Activated B cell treated with CpG ODN at 0.5 μM for 24 hours (primary cell): ENCODE measurements at regions not wholly inside any gene's neighbourhood (a gene's known extent, or its start where the extent isn't known, plus 50 kb on each side); places are given as distances from the start of the nearest gene placed in this dataset.

Experiments
- ATAC-seq: fragments of 200-7000 bp; cut with Tn5 transposase; one replicate; pipeline ENCODE4 v1.10.0; 2021; ENCODE audit warnings: low read depth, mild to moderate bottlenecking, moderate library complexity
- CTCF ChIA-PET: fragments of 350-600 bp; sonication (Branson Sonifier 250); formaldehyde crosslinking; loops from one replicate; lab custom pipeline; 2021; ENCODE audit warnings: antibody characterized with exemption; lab: Charles Lee
- POLR2A ChIA-PET: fragments of 350-600 bp; sonication (Branson Sonifier 250); formaldehyde crosslinking; loops from one replicate; lab custom pipeline; 2021; ENCODE audit warnings: antibody characterized with exemption; lab: Charles Lee
- DNase-seq: peaks from one replicate; pipeline ENCODE4 v3.0.0; 2022
- H3K27ac Mint-ChIP-seq: one replicate; pipeline ENCODE4 v1.8.0; 2020; ENCODE audit warnings: mixed read lengths
- H3K27me3 Mint-ChIP-seq: one replicate; pipeline ENCODE4 v1.8.0; 2021; ENCODE audit warnings: mixed read lengths
- H3K36me3 Mint-ChIP-seq: one replicate; pipeline ENCODE4 v1.8.0; 2021; ENCODE audit warnings: low read depth, mixed read lengths
- H3K4me1 Mint-ChIP-seq: one replicate; pipeline ENCODE4 v1.8.0; 2021; ENCODE audit warnings: mixed read lengths
- H3K4me3 Mint-ChIP-seq: one replicate; pipeline ENCODE4 v1.8.0; 2020; ENCODE audit warnings: mild to moderate bottlenecking, mixed read lengths
- H3K9me3 Mint-ChIP-seq: one replicate; pipeline ENCODE4 v1.8.0; 2020; ENCODE audit warnings: mixed read lengths
- intact Hi-C: fragments of 100-400 bp; cut with micrococcal nuclease; formaldehyde crosslinking; loops from one replicate; pipeline ENCODE4 v1.15.1; 2024
- TF ChIP-seq, protein P1 (sequence below): fragments of 200-600 bp; IDR thresholded peaks from one replicate; pipeline ENCODE4 v1.8.0; 2022; ENCODE audit warnings: antibody characterized with exemption, mild to moderate bottlenecking

DNA sequence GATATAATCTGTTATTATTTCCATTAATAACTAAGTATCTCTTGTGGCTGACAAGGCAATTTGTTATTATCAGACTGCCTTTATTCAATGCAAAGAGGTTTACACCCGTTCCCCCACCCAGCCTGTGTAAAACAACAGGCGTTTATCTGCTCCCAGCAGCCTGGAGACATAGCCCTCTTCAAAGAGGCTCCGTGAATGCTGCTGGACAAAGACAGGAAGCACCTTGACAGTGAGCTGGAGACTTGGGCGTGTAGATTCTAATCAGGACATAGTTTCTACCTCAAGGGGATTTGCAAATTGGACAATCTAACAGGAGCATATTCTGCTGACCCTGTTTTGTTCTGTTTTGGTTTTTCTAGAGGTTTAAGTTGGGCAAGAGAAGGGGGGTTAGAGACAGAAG lies 733.0 kb upstream of the KIRREL3 start:
- DNase-seq (no peak), ATAC-seq (no peak)
- Mint-ChIP-seq H3K4me1 (no peaks in the 10 kb centered on the region), H3K27me3 (no peaks in the 10 kb centered on the region), H3K27ac (no peak overlapping the region), H3K9me3 (peaks cover 7% of the 10 kb centered on the region), H3K36me3 (no peaks in the 10 kb centered on the region), H3K4me3 (no peak overlapping the region)
- CTCF ChIA-PET, result no interaction called here
- POLR2A ChIA-PET, result no interaction called here
- TF ChIP-seq, protein P1, sequence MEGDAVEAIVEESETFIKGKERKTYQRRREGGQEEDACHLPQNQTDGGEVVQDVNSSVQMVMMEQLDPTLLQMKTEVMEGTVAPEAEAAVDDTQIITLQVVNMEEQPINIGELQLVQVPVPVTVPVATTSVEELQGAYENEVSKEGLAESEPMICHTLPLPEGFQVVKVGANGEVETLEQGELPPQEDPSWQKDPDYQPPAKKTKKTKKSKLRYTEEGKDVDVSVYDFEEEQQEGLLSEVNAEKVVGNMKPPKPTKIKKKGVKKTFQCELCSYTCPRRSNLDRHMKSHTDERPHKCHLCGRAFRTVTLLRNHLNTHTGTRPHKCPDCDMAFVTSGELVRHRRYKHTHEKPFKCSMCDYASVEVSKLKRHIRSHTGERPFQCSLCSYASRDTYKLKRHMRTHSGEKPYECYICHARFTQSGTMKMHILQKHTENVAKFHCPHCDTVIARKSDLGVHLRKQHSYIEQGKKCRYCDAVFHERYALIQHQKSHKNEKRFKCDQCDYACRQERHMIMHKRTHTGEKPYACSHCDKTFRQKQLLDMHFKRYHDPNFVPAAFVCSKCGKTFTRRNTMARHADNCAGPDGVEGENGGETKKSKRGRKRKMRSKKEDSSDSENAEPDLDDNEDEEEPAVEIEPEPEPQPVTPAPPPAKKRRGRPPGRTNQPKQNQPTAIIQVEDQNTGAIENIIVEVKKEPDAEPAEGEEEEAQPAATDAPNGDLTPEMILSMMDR, result no peak
- intact Hi-C loops, result no loop called here

DNA sequence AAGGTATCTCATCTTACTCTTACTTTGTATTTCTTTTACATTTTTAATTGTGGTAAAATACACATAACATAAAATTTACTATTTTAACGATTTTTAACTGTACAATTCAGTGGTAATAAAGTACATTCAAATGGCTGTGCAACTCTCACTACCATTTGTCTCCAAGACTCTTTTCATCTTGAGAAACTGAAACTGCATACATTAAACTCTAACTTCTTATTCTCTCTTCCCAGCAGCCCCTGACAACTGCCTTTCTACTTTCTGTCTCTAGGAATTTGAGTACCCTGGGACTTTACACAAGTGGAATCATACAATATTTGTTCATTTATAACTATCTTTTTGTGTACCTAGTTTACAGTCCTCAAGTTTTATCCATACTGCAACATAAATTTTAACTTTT lies 725.8 kb upstream of the KIRREL3 start:
- ChIA-PET CTCF (no interaction called here), POLR2A (no interaction called here)
- H3K4me3 Mint-ChIP-seq, result no peak overlapping the region

DNA sequence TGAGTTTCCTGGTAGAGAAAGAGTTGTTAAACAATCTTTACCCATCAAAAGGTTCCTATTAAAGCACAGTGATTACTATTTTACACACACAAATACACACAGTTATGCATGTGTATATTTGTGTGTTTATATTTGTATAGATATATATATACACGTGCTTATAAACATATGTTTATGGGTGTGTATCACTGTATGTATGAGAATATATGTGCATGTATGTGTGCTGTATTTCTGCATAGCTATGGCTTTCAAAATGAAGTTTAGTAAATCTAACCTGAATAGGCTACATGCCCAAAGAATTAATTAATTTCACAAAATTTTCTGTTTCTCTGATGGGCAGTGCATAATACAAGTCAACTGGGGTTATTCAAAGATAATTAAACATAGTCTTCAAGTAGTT lies 723.1 kb upstream of the KIRREL3 start:
- intact Hi-C loops, result no loop called here
- ChIA-PET CTCF (no interaction called here), POLR2A (no interaction called here)
- Mint-ChIP-seq H3K9me3 (peaks cover 2% of the 10 kb centered on the region), H3K27ac (no peak overlapping the region), H3K36me3 (no peaks in the 10 kb centered on the region), H3K4me3 (no peak overlapping the region), H3K4me1 (no peaks in the 10 kb centered on the region), H3K27me3 (no peaks in the 10 kb centered on the region)
- DNase-seq, result no peak
- TF ChIP-seq, protein P1, result no peak
- ATAC-seq, result no peak

More for the DNA sequence above, 725.8 kb upstream of the KIRREL3 start:
- ATAC-seq (no peak), DNase-seq (no peak)
- TF ChIP-seq, protein P1, result no peak
- H3K4me1 Mint-ChIP-seq, result no peaks in the 10 kb centered on the region
- H3K27me3 Mint-ChIP-seq, result no peaks in the 10 kb centered on the region
- no peak overlapping the region for H3K27ac Mint-ChIP-seq
- intact Hi-C loops, result no loop called here
- H3K9me3 Mint-ChIP-seq, result peaks cover 9% of the 10 kb centered on the region
- H3K36me3 Mint-ChIP-seq, result no peaks in the 10 kb centered on the region

DNA sequence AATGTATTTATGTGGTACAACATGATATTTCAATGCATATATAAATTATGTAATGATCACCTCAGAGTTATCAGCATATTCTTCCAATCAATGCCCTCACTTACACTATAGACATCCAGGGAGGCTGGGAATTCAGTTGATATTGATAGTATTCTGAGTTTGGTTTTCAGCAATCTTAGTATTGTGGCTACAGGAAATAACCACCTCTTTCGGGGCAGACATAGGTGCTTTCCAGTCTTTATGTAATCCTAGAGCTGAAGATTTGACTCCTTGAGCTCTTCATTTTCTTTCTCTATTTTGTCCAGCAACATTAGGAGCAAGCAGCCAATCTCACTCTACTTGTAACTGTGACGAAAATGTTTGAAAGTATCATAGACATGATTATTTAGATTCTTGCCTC lies 712.7 kb upstream of the KIRREL3 start:
- TF ChIP-seq, protein P1, result no peak
- CTCF ChIA-PET, result no interaction called here
- H3K4me3 Mint-ChIP-seq, result no peak overlapping the region
- intact Hi-C loops, result no loop called here
- no peak for DNase-seq
- no peaks in the 10 kb centered on the region for H3K36me3 Mint-ChIP-seq
- ATAC-seq, result no peak
- POLR2A ChIA-PET, result no interaction called here
- no peaks in the 10 kb centered on the region for H3K9me3 Mint-ChIP-seq
- no peak overlapping the region for H3K27ac Mint-ChIP-seq
- no peaks in the 10 kb centered on the region for H3K27me3 Mint-ChIP-seq
- no peaks in the 10 kb centered on the region for H3K4me1 Mint-ChIP-seq

DNA sequence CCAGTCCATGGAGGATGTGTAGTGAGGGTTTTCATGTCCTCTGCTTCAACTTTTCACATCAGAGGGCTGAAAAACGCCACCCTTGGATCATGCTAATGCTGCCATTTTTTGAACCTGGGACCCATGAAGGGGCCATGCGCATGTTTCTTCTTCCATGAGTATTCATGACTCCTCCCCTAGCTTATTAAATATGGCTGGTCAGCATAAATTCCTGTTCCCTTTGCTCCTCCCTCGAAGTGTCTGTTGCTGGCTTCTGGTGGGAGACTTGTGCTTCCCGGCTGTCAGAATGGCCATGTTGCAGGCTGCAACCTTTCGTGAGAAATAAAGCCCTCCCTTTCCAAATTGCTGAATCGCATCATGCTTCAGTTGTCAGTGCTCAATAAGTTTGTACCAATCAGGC lies 711.2 kb upstream of the KIRREL3 start:
- ATAC-seq (no peak), DNase-seq (no peak)
- H3K27ac Mint-ChIP-seq, result no peak overlapping the region
- H3K9me3 Mint-ChIP-seq, result no peaks in the 10 kb centered on the region
- TF ChIP-seq, protein P1, result no peak
- POLR2A ChIA-PET, result no interaction called here
- CTCF ChIA-PET, result no interaction called here
- intact Hi-C loops, result no loop called here
- no peaks in the 10 kb centered on the region for H3K36me3 Mint-ChIP-seq
- H3K4me1 Mint-ChIP-seq, result no peaks in the 10 kb centered on the region
- no peaks in the 10 kb centered on the region for H3K27me3 Mint-ChIP-seq
- H3K4me3 Mint-ChIP-seq, result no peak overlapping the region
